ENCODE measurements at regions not wholly inside any gene's neighbourhood (a gene's known extent, or its start where the extent isn't known, plus 50 kb on each side); places are given as distances from the start of the nearest gene placed in this dataset.

- Histone ChIP-seq H3K9me1 (ENCODE audit: insufficient read depth, low read length) (no peaks in the 10 kb centered on the region), H3K4me2 (ENCODE audit: low read depth, low read length) (peak overlapping the region; percentile 31; the same call in 1 of the 2 replicates), H3K18ac (ENCODE audit: low read depth, low read length) (no peak overlapping the region), H3K56ac (ENCODE audit: extremely low read depth, insufficient read depth, low read length) (no peak overlapping the region), H4K8ac (ENCODE audit: low read depth in 2 of 2, low read length in 2 of 2) (no peak overlapping the region), H2BK5ac (ENCODE audit: low read depth, low read length, poor library complexity, severe bottlenecking) (no peak overlapping the region), H2BK15ac (ENCODE audit: low read depth, low read length) (no peak overlapping the region), H3K4me3 (ENCODE audit: insufficient read depth, low read depth, low read length) (no peak overlapping the region), H4K91ac (ENCODE audit: insufficient read depth, low read depth, low read length) (no peak overlapping the region), H3K9ac (ENCODE audit: low read depth, low read length) (no peak overlapping the region), H4K5ac (ENCODE audit: low read depth, low read length) (no peak overlapping the region), H3K4me1 (ENCODE audit: control insufficient read depth, insufficient read depth, low read length) (no peaks in the 10 kb centered on the region), H2AK9ac (replicated peaks; ENCODE audit: low read depth, low read length, poor library complexity) (no peak overlapping the region), H4K20me1 (ENCODE audit: insufficient read depth, low read length) (no peaks in the 10 kb centered on the region), H3K4ac (ENCODE audit: low read depth, low read length) (no peak overlapping the region), H3K27me3 (ENCODE audit: control insufficient read depth, insufficient read depth, low read length) (no peaks in the 10 kb centered on the region; the same call in 1 of the 2 replicates), H3K23ac (ENCODE audit: low read depth, low read length) (no peak overlapping the region), H3K14ac (replicated peaks; ENCODE audit: low read depth, low read length) (no peak overlapping the region), H2AFZ (replicated peaks; ENCODE audit: low read length, poor library complexity) (no peak overlapping the region), H3K9me3 (ENCODE audit: control insufficient read depth, insufficient read depth, low read length) (no peaks in the 10 kb centered on the region), H3K79me1 (ENCODE audit: low read depth in 1 of 2, low read length in 2 of 2) (no peaks in the 10 kb centered on the region), H2AK5ac (ENCODE audit: low read depth, low read length) (no peak overlapping the region), H2BK20ac (ENCODE audit: low read depth, low read length) (no peak overlapping the region), H2BK120ac (ENCODE audit: low read depth, low read length) (no peak overlapping the region), H3K27ac (ENCODE audit: insufficient read depth, low read length) (no peak overlapping the region), H3K36me3 (ENCODE audit: control insufficient read depth, insufficient read depth, low read length) (no peaks in the 10 kb centered on the region)
- intact Hi-C loops (cut with micrococcal nuclease) (no loop called here), dilution Hi-C loops (cut with HindIII; ENCODE audit: low sequenced_read_pairs, unreplicated experiment) (no loop called here), in situ Hi-C loops (cut with MboI; ENCODE audit: low sequenced_read_pairs) (no loop called here)
- no peak for TF ChIP-seq BHLHE40 (IDR thresholded peaks at IDR 0.05; ENCODE audit: low read depth, low read length)
- TF ChIP-seq POLR2A (IDR thresholded peaks at IDR 0.05; ENCODE audit: low read depth, low read length): no peak
- 0 out of 2 replicates have a peak, but pooled peaks have one; percentile 14 for TF ChIP-seq USF2 (IDR thresholded peaks at IDR 0.05; ENCODE audit: low read depth, low read length)
- TF ChIP-seq MAZ (IDR thresholded peaks at IDR 0.05; ENCODE audit: borderline replicate concordance, low read depth, low read length): no peak
- BruUV-seq (replicated peaks): no TSS peak
- DNase-seq (no peak), ATAC-seq (ENCODE audit: low read depth) (peak; percentile 40; the same call in 1 of the 2 replicates)
- no CpG with 5 or more reads among the region's 1 CpG for WGBS, 2 experiments (ENCODE audit: extremely low coverage in 2 of 2, insufficient read length in 1 of 2)
- ChIA-PET POLR2A (ENCODE audit: unreplicated experiment) (no interaction called here), CTCF (interaction anchor here (0.5 kb wide), 1 partner anchor 15 kb away, joined by 4 read pairs; no protein-coding TSS in a partner anchor)
Observed at GRCh38 chr10:109358325-109358724, 565.0 kb downstream of the XPNPEP1 start.

Data from IMR-90 (cell line).